Calu3 (cell line): ENCODE measurements at regions not wholly inside any gene's neighbourhood (a gene's known extent, or its start where the extent isn't known, plus 50 kb on each side); places are given as distances from the start of the nearest gene placed in this dataset.

Experiments
- BruUV-seq: library from RNA; stranded (reverse); fragments of 400-500 nt; replicated peaks from 2 replicates; lab custom pipeline; 2021; lab: Mats Ljungman, UMichigan
- CTCF ChIA-PET: fragments of 300-600 bp; sonication (Branson Sonifier 250); formaldehyde crosslinking; loops from one replicate; lab custom pipeline; 2022; ENCODE audit warnings: antibody characterized with exemption; lab: Charles Lee
- DNase-seq: peaks from one replicate; pipeline ENCODE4 v3.0.0; 2022
- H3K27ac Mint-ChIP-seq: one replicate; pipeline ENCODE4 v1.8.0; 2022; ENCODE audit warnings: mixed read lengths; ENCODE audit not compliant: unreplicated experiment
- H3K27me3 Mint-ChIP-seq: one replicate; pipeline ENCODE4 v1.8.0; 2022; ENCODE audit warnings: mixed read lengths; ENCODE audit not compliant: unreplicated experiment
- H3K36me3 Mint-ChIP-seq: one replicate; pipeline ENCODE4 v1.8.0; 2022; ENCODE audit warnings: mild to moderate bottlenecking, moderate library complexity, mixed read lengths; ENCODE audit not compliant: insufficient read depth, unreplicated experiment
- H3K4me1 Mint-ChIP-seq: one replicate; pipeline ENCODE4 v1.8.0; 2022; ENCODE audit warnings: mild to moderate bottlenecking, low read depth, mixed read lengths; ENCODE audit not compliant: unreplicated experiment
- H3K4me3 Mint-ChIP-seq: one replicate; pipeline ENCODE4 v1.8.0; 2022; ENCODE audit warnings: mild to moderate bottlenecking, low read depth, moderate library complexity, mixed read lengths; ENCODE audit not compliant: unreplicated experiment
- H3K9me3 Mint-ChIP-seq: one replicate; pipeline ENCODE4 v1.8.0; 2022; ENCODE audit warnings: low read depth, mixed read lengths; ENCODE audit not compliant: unreplicated experiment
- CTCF ChIP-seq: fragments of 200-600 bp; IDR thresholded peaks from one replicate; pipeline ENCODE4 v1.8.0; 2022; ENCODE audit warnings: antibody characterized with exemption; ENCODE audit not compliant: unreplicated experiment
- intact Hi-C: fragments of 100-400 bp; cut with micrococcal nuclease; formaldehyde crosslinking; loops from one replicate; pipeline ENCODE4 v1.10.0; 2022; ENCODE audit not compliant: unreplicated experiment

GRCh38 chr10:36188080-36188453 is 546.0 kb upstream of the FZD8 start:
- no TSS peak for BruUV-seq
- DNase-seq, result no peak
- peaks cover 24% of the 10 kb centered on the region for H3K9me3 Mint-ChIP-seq
- intact Hi-C loops, result no loop called here
- H3K36me3 Mint-ChIP-seq, result no peaks in the 10 kb centered on the region
- no peak for TF ChIP-seq CTCF
- H3K27me3 Mint-ChIP-seq, result no peaks in the 10 kb centered on the region
- no peaks in the 10 kb centered on the region for H3K4me1 Mint-ChIP-seq
- CTCF ChIA-PET, result no interaction called here
- no peak overlapping the region for H3K27ac Mint-ChIP-seq
- H3K4me3 Mint-ChIP-seq, result no peak overlapping the region

- Mint-ChIP-seq H3K27ac (no peak overlapping the region), H3K4me1 (no peaks in the 10 kb centered on the region)
- no TSS peak for BruUV-seq
These were observed 545.4 kb upstream of the FZD8 start for GRCh38 chr10:36187380-36188079.

GRCh38 chr10:36185097-36185496 is 543.0 kb upstream of the FZD8 start:
- Mint-ChIP-seq H3K27ac (no peak overlapping the region), H3K36me3 (no peaks in the 10 kb centered on the region), H3K9me3 (peaks cover 23% of the 10 kb centered on the region), H3K4me1 (no peaks in the 10 kb centered on the region), H3K27me3 (no peaks in the 10 kb centered on the region), H3K4me3 (no peak overlapping the region)
- intact Hi-C loops, result no loop called here
- DNase-seq, result no peak
- CTCF ChIA-PET, result no interaction called here
- BruUV-seq, result no TSS peak
- TF ChIP-seq CTCF, result no peak

More at GRCh38 chr10:36187380-36188079, 545.4 kb upstream of the FZD8 start:
- TF ChIP-seq CTCF, result no peak
- Mint-ChIP-seq H3K9me3 (peaks cover 22% of the 10 kb centered on the region), H3K36me3 (no peaks in the 10 kb centered on the region), H3K27me3 (no peaks in the 10 kb centered on the region), H3K4me3 (no peak overlapping the region)
- intact Hi-C loops, result no loop called here
- DNase-seq, result no peak
- CTCF ChIA-PET, result interaction anchor here (0.6 kb wide), 1 partner anchor 101 kb away, joined by 7 read pairs; no protein-coding TSS in a partner anchor

- intact Hi-C loops, result no loop called here
- H3K4me1 Mint-ChIP-seq, result no peaks in the 10 kb centered on the region
- no peak for TF ChIP-seq CTCF
- no TSS peak for BruUV-seq
- CTCF ChIA-PET, result no interaction called here
- H3K27me3 Mint-ChIP-seq, result no peaks in the 10 kb centered on the region
- DNase-seq, result no peak
- H3K9me3 Mint-ChIP-seq, result peaks cover 23% of the 10 kb centered on the region
- no peaks in the 10 kb centered on the region for H3K36me3 Mint-ChIP-seq
- no peak overlapping the region for H3K27ac Mint-ChIP-seq
- H3K4me3 Mint-ChIP-seq, result no peak overlapping the region
These were observed 541.6 kb upstream of the FZD8 start for GRCh38 chr10:36183726-36184125.
